PC-3 (cell line): ENCODE measurements at regions not wholly inside any gene's neighbourhood (a gene's known extent, or its start where the extent isn't known, plus 50 kb on each side); places are given as distances from the start of the nearest gene placed in this dataset.

Experiments used
- EZH2 ChIP-seq: fragments of 300-600 bp; sonication (generic); IDR thresholded peaks from one replicate; pipeline ENCODE4 v1.6.1; 2017; ENCODE audit warnings: antibody characterized with exemption, mild to moderate bottlenecking, low read length; ENCODE audit not compliant: unreplicated experiment
- TF ChIP-seq, protein P1 (sequence below): fragments of 300-600 bp; sonication (generic); conservative IDR thresholded peaks from 2 replicates; pipeline ENCODE4 v1.5.1; 2017; ENCODE audit warnings: antibody characterized with exemption, low read depth, mild to moderate bottlenecking, low read length

DNA sequence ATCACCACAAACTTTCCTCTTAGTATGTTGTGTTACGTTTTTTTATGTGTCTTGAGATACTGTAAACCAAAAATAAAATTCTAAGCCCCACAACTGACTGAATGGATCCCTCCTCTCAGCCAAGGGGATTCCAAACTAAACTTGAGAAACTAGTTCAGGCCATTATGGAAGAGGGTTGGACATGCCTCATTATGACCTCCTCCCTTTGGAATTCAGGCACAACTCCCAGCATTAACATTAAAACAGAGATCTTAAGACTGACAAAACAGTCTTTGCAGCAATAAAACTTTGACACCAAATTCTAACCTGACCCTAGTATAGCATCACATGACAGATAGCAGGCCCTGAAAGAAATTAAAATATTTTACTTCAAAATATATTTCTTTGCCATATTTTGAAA, 51.1 kb upstream of the SLC47A1 start:
- TF ChIP-seq EZH2, result no peak
- TF ChIP-seq, protein P1, sequence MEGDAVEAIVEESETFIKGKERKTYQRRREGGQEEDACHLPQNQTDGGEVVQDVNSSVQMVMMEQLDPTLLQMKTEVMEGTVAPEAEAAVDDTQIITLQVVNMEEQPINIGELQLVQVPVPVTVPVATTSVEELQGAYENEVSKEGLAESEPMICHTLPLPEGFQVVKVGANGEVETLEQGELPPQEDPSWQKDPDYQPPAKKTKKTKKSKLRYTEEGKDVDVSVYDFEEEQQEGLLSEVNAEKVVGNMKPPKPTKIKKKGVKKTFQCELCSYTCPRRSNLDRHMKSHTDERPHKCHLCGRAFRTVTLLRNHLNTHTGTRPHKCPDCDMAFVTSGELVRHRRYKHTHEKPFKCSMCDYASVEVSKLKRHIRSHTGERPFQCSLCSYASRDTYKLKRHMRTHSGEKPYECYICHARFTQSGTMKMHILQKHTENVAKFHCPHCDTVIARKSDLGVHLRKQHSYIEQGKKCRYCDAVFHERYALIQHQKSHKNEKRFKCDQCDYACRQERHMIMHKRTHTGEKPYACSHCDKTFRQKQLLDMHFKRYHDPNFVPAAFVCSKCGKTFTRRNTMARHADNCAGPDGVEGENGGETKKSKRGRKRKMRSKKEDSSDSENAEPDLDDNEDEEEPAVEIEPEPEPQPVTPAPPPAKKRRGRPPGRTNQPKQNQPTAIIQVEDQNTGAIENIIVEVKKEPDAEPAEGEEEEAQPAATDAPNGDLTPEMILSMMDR, result no peak
